CMK (cell line): ENCODE measurements at regions not wholly inside any gene's neighbourhood (a gene's known extent, or its start where the extent isn't known, plus 50 kb on each side); places are given as distances from the start of the nearest gene placed in this dataset.
"Not testable (repeated sequence)": the region's sequence is repeated elsewhere in the genome, so short reads cannot be mapped to it uniquely, and the experiment has no call there.

Source experiments
- DNase-seq: peaks from one replicate; pipeline ENCODE4 v3.0.0-alpha.2; 2010; ENCODE audit warnings: low read depth

DNA sequence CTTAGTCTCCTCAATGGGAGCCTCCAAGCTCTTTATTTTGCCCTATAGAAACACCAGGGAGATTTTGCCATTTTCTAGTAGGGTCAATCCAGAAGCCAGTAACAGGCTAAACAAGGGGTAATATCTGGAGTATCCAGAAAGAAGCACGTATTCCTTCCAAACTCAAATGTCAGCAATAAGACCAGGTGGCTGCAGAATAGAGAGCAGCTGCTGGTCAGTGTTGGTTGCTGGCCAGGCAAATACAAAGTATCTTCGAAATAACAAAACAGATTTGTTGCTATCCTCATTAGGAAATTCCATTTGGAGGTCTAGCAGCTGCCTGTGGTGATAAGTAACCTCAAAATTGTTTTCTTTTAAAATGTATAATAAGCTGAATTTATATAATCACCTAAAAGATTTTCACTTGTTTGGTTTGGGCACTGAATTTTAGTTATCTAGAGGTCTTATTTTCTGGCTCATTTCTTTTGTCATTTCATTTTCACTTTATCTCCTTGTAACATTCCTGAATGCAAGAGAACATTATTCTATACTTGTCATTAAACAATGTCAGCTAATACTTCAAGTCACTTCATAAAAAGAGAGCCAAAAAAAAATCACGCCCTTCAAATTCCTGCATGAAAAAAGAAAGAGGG is 320.6 kb downstream of the DTHD1 start:
- DNase-seq, result no peak

DNA sequence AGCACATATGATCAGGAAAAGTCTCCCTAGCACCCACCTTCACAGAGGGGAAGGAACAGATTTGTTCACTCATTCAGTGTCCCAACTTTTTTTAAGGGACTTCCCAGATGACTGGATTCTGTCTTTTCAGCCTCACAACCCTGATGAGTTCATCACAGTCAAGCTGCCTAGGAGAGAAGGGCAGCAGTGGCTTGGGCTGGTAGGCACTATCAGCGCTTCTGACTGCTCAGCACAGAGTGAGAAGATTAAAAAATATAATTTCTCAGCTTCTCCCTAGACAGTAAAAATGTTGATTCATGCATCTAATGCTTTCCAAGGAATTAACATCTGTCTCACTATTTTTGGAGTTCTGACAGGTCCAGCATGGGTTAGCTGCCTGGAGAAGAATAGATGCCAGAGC is 328.2 kb downstream of the DTHD1 start:
- no peak for DNase-seq

DNA sequence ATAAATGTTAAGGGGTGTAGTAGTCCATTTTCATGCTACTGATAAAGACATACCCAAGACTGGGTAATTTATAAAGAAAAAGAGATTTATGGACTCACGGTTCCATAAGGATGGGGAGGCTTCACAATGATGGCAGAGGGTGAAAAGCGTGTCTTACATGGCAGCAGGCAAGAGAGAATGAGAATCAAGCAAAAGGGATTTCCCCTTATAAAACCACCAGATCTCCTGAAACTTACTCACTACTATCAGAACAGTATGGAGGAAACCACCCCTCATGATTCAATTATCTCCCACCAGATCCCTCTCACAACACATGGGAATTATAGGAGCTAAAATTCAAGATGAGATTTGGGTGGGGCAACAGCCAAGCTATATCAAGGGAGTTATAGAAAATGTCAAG is 329.2 kb downstream of the DTHD1 start:
- DNase-seq, result no peak

DNA sequence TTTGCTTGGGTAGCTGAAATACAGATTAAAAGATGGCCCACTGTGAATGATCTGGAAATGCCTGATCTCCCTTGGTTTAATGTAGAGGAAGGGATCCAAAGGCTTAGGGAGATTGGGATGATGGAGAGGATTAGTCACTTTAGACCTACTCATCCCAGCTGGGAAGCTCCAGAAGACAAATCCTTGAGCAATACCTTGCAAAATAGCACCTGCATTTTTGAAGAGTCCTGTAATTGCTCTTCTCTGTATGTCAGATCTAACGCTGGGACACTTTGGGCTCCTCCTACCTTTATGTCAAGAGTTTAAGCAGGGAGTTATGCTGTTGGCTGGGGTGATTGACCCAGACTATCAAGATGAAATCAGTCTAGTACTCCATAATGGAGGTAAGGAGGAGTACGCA is 331.7 kb downstream of the DTHD1 start:
- DNase-seq, result not testable (repeated sequence)

DNA sequence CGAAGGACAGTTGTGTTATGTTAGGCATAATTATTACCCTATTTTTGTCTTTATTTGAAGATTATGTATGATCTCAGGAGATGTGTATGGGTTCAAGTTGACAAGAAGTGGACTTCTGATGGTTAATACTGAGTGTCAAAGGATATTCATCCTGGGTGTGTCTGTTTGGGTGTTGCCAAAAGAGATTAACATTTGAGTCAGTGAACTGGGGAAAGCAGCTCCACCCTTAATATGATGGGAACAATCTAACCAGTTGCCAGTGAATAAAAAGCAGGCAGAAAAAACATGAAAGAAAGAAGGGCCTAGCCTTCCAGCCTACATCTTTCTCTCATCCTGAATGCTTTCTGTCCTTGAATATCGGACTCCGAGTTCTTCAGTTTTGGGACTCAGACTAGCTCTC is 332.6 kb downstream of the DTHD1 start:
- DNase-seq, result no peak

DNA sequence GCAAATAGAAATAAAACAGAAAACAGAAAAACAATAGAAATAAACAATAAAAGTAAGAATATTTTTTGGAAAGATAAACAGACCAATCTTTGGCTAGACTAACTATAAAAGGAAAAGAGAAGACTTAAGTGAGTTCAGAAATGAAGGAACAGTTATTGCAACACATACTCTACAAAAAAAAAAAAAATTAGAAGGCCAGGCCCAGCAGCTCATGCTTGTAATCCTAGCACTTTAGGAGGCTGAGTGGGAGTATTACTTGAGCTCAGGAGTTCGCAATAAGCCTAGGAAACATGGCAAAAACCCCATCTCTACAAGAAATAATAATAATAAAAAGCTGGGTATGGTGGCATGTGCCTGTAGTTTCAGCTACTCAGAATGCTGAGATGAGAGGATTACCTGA is 336.7 kb downstream of the DTHD1 start:
- no peak for DNase-seq

DNA sequence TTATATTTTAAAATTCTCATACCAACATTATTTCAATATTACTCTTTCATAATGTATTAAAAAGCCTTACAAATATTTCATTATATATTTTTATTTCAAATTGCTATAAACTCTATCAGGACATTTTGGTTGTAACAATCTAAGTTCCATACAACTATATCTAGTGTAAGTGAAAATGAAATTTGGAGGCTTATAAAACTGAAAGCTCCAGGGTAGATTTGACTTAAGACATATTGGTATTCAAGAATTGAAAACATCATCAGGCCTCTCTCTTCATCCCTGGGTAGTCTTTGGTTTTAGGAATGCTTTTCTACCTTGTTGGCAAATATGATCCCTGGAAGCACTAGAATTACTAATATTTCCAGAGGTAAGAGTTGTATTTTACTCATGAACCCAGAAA is 342.6 kb downstream of the DTHD1 start:
- DNase-seq, result no peak

DNA sequence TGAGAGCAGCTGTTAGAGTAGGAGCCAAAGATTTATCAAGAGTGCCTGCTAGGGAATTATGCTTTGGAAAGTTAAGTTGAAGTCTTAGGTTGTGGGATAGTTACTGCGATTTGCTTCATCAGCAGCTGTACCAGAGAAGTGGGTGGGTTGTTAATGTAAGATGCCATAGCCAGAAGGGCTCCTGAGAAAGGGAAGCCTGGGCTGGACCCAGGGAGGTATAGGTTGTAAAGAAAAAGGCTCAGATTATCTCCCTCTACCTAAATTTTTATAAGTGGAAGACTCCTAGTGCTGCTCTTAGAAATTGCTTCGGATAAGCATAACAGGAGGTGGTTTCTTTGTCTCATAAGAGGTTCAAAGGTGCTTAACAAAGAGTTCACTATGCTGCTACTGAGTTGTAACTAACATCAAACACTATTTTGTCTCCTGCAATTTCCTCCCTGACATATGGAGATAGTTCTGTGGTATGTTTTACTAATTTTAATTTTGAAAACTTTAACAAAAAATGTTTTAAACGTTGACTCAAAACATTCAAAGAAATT is 356.9 kb downstream of the DTHD1 start:
- no peak for DNase-seq

DNA sequence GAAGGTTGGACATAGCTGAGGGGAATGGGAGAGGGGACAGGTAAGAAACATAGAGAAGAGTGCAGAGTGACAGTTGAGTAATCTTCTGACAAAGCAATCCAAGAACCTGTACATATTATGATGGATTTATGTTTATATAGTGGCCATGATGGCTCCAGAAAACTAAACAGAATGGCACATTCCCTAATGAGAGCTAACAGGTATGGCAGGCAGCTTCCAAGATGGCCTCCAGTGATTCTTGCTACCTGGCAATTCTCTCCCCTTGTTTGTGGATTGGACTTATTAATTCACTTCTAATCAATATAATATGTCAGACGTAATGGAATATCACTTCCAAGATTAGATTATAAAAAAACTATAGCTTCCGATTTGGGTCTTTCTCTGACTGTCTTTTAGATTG is 359.5 kb downstream of the DTHD1 start:
- no peak for DNase-seq

DNA sequence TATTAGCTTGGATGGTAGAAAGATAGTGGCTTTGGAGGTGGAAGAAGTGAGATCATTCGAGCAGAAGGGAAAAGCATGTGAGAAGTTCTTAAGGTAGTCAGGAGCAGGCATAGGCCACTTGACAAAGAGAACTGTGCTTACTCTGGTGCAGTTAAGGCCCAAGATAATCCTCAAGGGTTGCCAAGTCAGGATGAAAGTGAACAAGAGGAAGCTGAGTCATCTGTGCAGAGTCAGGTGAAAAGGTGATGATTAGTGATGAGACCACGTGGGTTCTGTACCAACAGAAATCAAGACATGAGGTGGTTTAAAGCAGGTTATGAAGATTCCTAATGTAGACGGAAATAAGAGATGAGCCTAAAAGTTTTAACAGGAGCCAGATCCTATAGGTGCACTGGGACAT is 369.8 kb downstream of the DTHD1 start:
- no peak for DNase-seq

DNA sequence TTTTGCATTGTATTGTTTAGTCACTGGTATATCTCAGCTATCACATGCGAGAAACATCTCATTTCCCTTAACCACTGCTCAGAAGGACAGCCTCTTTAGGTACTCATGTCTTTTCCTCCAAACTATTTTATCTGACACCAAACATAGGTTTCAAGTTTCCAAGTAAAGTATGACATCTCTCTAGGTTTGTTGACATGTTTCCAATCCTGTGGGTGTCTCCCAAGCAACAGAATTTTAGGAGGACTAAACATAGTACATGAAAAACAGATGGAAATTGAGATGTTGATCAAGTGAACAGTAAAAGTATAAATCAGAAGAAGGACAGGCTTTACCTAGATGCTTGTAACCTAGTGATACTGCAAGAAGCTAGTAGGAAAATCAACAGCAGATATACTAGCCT is 371.4 kb downstream of the DTHD1 start:
- DNase-seq, result no peak

DNA sequence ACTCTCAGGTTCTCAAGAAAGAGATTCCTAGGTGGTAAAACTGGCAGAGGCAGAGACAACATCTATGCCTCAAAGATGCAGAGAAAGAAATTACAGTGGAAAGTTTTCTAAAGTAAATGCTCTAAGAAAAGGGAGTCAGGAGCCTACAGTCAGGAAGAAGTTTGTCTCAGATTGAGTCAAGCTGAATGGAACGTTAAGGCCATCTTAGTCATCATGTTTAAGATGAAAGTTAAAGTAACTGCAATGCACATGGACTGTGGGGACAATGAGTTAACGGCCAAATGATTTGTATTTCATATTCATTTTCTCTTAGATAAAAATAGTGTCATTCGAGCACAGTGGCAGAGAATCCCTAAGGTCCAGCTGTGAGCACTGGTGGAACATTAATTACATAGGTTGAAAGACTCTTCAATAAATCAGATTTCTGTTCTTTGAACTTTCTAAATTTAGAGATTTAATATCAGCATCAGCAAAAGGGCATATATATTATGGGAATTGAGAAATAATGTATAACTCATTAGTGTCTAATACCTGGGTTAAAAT is 384.6 kb downstream of the DTHD1 start:
- DNase-seq, result no peak

DNA sequence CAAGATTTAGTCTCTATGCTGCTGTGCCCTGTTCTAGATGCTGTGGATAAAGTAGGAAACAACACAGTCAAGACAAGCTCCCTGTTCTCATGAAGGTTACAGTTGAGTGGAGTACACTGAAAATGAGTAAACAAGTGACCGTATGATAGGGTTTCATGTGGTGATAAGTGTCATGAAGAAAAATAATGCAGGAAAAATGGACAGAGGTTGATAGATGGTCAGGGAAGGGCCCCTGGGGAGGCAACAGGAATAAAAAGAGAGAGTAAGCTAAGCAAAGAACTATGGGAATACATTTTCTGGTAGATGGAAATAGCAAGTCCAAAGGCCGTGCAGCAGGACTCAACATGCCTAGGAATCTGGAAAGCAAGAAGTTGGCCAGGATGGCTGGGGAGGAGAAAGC is 394.0 kb downstream of the DTHD1 start:
- DNase-seq, result no peak

DNA sequence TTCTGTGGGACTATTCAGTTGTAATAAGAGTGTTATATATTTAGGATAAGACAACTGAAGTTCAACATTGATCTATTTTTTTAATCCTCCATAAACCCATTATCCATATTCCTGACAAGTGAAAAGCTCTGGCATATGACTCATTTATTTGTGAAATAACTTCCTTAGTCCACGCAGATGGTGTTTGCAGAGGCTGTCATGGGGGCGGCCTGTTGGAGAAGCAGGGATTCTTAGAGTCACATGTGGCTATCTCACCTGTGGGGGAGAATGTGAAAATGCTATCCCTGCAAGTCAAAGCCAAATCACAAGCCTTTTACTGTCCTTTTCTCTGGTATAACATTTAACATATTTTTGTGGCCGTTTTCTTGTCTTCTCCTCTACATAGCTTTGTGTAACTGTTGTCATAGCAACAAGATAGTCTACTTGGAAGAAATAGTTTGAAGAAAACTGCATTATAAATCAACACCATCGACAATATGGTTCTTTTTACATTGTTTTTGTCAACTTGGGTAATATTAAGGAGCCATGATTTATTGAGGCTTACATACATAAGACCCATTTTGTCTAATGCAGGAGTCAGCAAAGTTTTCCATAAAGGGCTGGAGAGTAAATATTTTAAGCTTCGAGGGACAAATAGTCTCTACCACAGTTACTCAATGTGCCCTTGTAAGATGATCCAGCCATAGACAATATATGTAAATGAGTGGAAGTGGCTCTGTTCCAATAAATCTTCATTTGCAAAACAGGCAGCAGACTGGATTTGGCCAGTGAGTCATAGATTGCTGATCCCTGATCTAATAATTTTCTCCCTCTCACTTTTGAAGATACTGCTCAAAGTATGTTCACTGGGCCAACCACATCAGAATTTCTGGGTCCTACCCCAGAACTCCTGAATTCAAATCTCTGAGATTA is 395.0 kb downstream of the DTHD1 start:
- no peak for DNase-seq

DNA sequence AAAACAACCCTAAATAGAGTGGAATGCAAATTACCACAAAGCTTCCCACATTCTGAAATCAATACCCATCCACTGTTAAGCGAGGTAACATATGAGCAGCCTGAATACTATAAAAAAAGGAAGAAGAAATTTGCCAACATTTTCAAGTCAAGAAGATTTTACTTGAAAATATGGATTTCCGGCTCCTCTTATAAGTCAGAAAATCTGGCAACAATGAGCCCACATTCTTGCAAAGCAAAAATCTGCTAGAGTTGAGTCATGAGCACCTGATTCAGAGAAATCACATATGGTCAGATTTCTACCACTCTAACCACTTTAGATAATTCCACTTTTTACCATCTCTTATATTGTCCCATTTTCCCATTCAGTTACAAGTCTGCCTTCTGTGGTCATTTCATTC is 395.7 kb downstream of the DTHD1 start:
- DNase-seq, result no peak

DNA sequence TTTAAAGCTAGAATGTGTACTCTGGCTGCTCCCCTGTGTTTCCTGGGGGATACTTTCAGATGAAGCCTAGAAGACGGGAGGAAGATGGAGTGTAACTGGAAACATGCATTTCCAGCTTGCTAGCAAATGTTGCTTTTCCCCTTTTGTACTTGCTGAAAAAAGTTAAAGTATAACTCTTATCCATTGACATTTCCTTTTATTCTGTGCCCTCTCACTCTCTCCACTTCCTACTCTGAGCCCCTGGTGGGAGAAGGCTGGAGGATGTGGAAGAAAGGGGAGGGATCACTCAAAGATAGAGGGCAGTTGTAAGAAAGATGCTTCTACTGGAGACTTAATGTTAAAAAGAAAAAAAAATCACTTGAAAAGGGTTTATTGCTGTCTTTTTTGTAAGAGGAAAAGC is 396.5 kb downstream of the DTHD1 start:
- DNase-seq, result no peak

DNA sequence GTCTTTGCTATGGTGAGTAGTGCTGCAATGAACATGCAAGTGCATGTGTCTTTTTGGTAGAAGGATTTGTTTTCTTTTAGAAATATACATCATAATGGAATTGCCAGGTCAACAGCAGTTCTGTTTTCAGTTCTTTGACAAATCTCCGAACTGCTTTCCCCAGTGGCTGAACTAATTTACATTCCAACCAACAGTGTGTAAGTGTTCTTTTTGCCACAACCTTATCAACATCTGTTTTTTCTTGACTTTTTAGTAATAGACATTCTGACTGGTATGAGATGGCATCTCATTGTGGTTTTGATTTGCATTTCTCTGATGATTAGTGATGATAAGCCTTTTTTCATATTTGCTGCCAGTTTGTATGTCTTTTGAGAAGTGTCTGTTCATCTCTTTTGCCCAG is 406.3 kb downstream of the DTHD1 start:
- DNase-seq, result no peak

DNA sequence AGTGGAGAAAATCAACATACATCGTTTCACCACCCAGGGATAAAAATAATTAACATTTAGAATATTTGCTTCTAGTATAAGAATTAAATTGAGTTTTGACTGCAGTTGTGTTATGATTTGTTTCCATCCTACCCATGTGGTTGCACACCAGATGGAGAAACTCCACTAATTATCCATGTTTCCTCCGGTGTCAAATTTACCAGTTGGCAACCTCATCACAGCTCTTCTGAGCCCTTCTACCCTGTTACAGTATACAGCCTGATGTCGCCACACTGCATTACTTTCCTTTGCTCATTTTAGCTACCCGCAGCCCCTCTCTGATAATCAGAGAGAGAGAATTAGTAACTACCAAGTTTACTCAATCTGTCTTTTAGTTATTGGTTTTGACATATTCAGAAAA is 411.2 kb downstream of the DTHD1 start:
- no peak for DNase-seq

DNA sequence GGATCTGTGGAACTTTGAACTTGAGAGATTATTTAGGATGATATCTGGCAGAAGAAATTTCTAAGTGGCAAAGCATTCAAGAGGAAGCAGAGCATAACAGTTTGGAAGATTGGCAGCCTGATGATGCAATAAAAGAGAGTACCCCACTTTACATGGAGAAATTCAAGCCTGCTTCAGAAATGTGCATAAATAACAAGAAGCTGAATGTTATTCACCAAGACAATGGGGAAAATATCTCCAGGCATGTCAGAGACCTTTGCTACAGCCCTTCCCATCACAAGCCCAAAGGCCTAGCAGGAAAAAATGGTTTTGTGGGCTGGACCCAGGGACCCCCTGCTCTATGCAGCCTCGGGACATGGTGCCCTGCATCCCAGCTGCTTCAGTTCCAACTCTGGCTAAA is 420.8 kb downstream of the DTHD1 start:
- no peak for DNase-seq

DNA sequence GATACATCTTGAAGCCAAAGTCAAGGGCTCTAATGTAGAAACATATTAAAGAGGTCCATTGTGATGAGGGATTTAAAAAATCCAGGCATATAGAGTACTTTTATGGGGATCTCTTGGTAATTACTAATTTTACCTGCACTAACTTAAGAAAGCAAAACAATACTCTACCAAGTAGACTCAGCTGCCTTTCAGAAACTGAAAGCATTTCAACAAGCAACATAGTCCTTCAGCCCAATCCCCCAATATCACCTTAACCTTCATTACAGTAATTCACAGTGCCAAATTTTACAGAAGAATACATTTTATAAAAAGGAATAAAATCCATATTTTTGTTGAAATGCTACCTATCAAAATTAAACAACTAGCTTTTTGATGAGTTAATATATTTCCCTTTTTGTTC is 422.9 kb downstream of the DTHD1 start:
- no peak for DNase-seq

DNA sequence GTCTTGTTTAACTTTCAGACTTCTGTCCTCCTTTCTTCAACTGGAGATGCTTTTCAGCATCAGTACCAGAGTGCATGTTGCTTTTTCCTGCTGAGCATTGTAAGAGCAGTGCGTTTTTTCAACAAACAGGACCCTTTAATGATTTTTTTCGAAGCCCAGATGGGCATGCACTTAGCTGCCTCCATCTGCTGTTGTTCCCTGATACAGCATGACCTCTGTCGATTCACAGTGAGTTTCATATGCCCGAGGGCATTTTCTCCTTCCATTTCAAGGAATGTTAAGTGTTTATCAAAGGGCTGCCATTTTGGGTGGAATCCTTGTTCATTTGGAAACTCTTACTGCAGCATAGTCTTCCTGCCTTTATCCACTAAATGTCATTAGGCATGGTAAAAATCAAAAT is 428.6 kb downstream of the DTHD1 start:
- no peak for DNase-seq

DNA sequence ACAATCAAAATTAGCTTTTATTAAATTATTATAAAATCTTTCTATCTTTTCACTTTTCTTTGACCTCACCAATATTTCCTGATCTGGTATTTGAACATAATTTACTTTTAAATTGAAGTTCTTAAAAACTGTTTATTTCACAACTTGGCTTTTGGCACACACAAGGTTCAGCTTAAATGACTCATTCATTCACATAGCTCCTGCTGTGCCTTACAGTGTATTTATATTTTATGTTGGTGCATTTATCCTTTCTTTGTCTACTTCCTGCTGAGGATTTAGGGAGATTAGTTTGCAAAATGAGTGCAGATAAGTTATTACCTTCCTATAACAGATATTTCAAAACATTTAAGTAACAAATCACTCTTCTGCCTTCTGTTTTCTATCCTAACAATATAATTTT is 430.6 kb downstream of the DTHD1 start:
- no peak for DNase-seq

DNA sequence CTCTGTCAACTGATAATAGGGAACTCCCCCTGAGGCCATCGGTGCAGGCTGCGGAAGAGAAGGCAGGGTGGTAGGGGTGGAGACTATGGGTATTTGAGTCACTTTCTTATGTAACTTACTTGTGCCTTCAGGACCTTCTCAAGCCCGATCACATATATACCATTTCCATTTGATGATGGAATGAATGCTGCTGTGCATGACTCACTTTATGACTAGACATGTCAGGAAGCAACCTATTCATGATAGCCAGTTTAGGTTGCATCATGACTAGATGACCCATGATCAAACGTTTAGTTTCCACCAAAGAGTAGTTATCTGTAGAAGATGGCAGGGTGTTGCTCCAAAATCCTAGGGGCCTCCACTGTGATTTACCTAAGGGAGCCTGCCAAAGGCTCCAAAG is 435.5 kb downstream of the DTHD1 start:
- DNase-seq, result no peak
